HepG2 (cell line): ENCODE measurements at regions not wholly inside any gene's neighbourhood (a gene's known extent, or its start where the extent isn't known, plus 50 kb on each side); places are given as distances from the start of the nearest gene placed in this dataset.
"Not testable (repeated sequence)": the region's sequence is repeated elsewhere in the genome, so short reads cannot be mapped to it uniquely, and the experiment has no call there.

Experiments used
- ATAC-seq: fragments of 200-7000 bp; cut with Tn5 transposase; 3 replicates; pipeline ENCODE4 v1.9.1; 2020; ENCODE audit warnings: mild to moderate bottlenecking, moderate library complexity
- BruUV-seq: library from RNA; stranded (reverse); fragments of 400-500 nt; replicated peaks from 2 replicates; lab custom pipeline; 2021; lab: Mats Ljungman, UMichigan
- CTCF ChIA-PET: fragments of 300-600 bp; formaldehyde crosslinking; extraction: SDS; loops from one replicate; lab custom pipeline; 2021; ENCODE audit warnings: low total read pairs, inconsistent platforms, low intra/inter-chr PET ratio; lab: Yijun Ruan, JAX
- POLR2A ChIA-PET: fragments of 350-600 bp; sonication (Branson Sonifier 250); formaldehyde crosslinking; loops from one replicate; lab custom pipeline; 2020; ENCODE audit warnings: antibody characterized with exemption, inconsistent platforms; lab: Yijun Ruan, JAX
- DNase-seq: peaks from one replicate; pipeline ENCODE4 v3.0.0-alpha.2; 2015; ENCODE audit warnings: low spot score
- FAIRE-seq: peaks from 3 replicates; lab custom pipeline; 2011; peaks lifted over from hg19 to GRCh38; lab: Jason Lieb, UNC
- H2AFZ ChIP-seq: one replicate; pipeline ENCODE4 v1.6.1; 2011; ENCODE audit warnings: low read length, inconsistent platforms
- H3K27ac ChIP-seq: fragments of 300-600 bp; 3 replicates; pipeline ENCODE4 v1.8.0; 2011; ENCODE audit warnings: mixed run types, mild to moderate bottlenecking, mixed read lengths, low read length, inconsistent platforms; ENCODE audit not compliant: insufficient read depth; ENCODE audit errors: extremely low read length
- H3K27me3 ChIP-seq, 2 experiments: fragments of 200-600 bp in 1 of 2; 2 replicates in 1 of 2; 3 replicates in 1 of 2; pipeline versions ENCODE4 v1.6.0 to v1.8.0; 2011; ENCODE audit warnings: low read length in 2 of 2, mild to moderate bottlenecking in 2 of 2, moderate library complexity in 2 of 2, inconsistent platforms in 1 of 2; ENCODE audit not compliant: insufficient read depth in 2 of 2, control insufficient read depth in 1 of 2
- H3K36me3 ChIP-seq, 2 experiments: fragments of 200-600 bp in 1 of 2; replicated peaks in 1 of 2; 2 replicates in 1 of 2; 3 replicates in 1 of 2; pipeline versions ENCODE4 v1.5.1 to v1.8.0; 2011; ENCODE audit warnings: low read length in 2 of 2, inconsistent platforms in 1 of 2; ENCODE audit not compliant: insufficient read depth in 2 of 2, control insufficient read depth in 1 of 2
- H3K4me1 ChIP-seq: 2 replicates; pipeline ENCODE4 v1.5.1; 2012; ENCODE audit warnings: low read length, inconsistent platforms; ENCODE audit not compliant: insufficient read depth
- H3K4me2 ChIP-seq: 2 replicates; pipeline ENCODE4 v1.6.0; 2011; ENCODE audit warnings: low read depth, low read length, inconsistent platforms
- H3K4me3 ChIP-seq, 3 experiments: fragments of 200-600 bp in 1 of 3; sonication (generic), shearing (Covaris generic) in 1 of 3; replicated peaks in 1 of 3; 2 replicates each; pipeline ENCODE4 v1.5.1; 2011 to 2016; ENCODE audit warnings: low read length in 3 of 3, inconsistent platforms in 2 of 3, low read depth in 2 of 3, mild to moderate bottlenecking in 2 of 3, control low read depth in 1 of 3, mixed read lengths in 1 of 3; ENCODE audit not compliant: insufficient read depth in 1 of 3
- H3K79me2 ChIP-seq: one replicate; pipeline ENCODE4 v1.6.1; 2011; ENCODE audit warnings: low read length, inconsistent platforms; ENCODE audit not compliant: insufficient read depth
- H3K9ac ChIP-seq: 2 replicates; pipeline ENCODE4 v1.6.0; 2011; ENCODE audit warnings: mild to moderate bottlenecking, low read depth, low read length, inconsistent platforms; ENCODE audit not compliant: insufficient read depth
- H3K9me3 ChIP-seq: 2 replicates; pipeline ENCODE4 v1.5.1; 2012; ENCODE audit warnings: mild to moderate bottlenecking, low read length
- H4K20me1 ChIP-seq: 2 replicates; pipeline ENCODE4 v1.6.0; 2011; ENCODE audit warnings: inconsistent platforms, mild to moderate bottlenecking, low read length, moderate library complexity; ENCODE audit not compliant: insufficient read depth
- ZFP36 ChIP-seq: fragments of 150-350 bp; IDR thresholded peaks from 2 replicates; pipeline ENCODE4 v1.6.1; 2018; ENCODE audit warnings: borderline replicate concordance, low read length, low read depth; ENCODE audit not compliant: partially characterized antibody
- ZNF780A ChIP-seq: sonication (generic); formaldehyde crosslinking; IDR thresholded peaks from 2 replicates; pipeline ENCODE4 v1.8.0; 2022; ENCODE audit warnings: mild to moderate bottlenecking, missing genetic modification reagents, moderate library complexity
- WGBS: methylation state at CpG from one replicate; pipeline ENCODE4 v1.1.6; 2017; ENCODE audit warnings: low lambda C conversion rate; 5-methylcytosine and 5-hydroxymethylcytosine counted together
- in situ Hi-C: cut with HindIII; loops from 2 replicates; pipeline ENCODE4 v1.10.0; 2017; ENCODE audit warnings: low pct_unique_long_range_greater_than_20kb; ENCODE audit not compliant: extremely low pct_ligation_motif_present
- intact Hi-C: fragments of 100-400 bp; cut with micrococcal nuclease; formaldehyde crosslinking; loops from one replicate; pipeline ENCODE4 v1.10.0; 2022; ENCODE audit not compliant: unreplicated experiment

DNA sequence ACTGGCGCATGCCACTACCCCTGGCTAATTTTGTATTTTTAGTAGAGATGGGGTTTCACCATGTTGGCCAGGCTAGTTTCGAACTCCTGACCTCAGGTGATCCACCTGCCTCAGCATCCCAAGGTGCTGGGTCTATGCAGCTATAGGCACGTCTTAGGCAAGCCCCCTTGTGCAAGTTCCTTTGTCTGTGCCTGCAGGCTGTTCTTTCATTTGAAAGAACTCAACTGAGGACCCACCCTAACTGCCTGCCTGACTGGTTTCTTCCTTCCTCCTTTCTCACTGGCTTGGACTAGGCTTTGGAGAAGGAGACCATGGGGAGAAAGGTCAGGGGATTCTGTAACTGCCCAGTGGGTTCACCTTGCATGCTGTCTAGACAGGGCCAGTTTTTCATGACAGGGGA is 361.0 kb downstream of the TYW1 start:
- CTCF ChIA-PET, intact Hi-C loops, ATAC-seq, H3K27me3 ChIP-seq, H3K27ac ChIP-seq, BruUV-seq, H4K20me1 ChIP-seq, H3K4me3 ChIP-seq, H3K9me3 ChIP-seq, H2AFZ ChIP-seq, H3K36me3 ChIP-seq, in situ Hi-C loops, FAIRE-seq, H3K4me1 ChIP-seq, POLR2A ChIA-PET, H3K79me2 ChIP-seq, H3K4me2 ChIP-seq, H3K9ac ChIP-seq, DNase-seq: not testable (repeated sequence)
- TF ChIP-seq ZNF780A (CRISPR knock-in tag): peak; percentile 99
- TF ChIP-seq ZFP36: peak; percentile 76
- WGBS: 70% methylated on average over 3 of the region's 3 CpGs

DNA sequence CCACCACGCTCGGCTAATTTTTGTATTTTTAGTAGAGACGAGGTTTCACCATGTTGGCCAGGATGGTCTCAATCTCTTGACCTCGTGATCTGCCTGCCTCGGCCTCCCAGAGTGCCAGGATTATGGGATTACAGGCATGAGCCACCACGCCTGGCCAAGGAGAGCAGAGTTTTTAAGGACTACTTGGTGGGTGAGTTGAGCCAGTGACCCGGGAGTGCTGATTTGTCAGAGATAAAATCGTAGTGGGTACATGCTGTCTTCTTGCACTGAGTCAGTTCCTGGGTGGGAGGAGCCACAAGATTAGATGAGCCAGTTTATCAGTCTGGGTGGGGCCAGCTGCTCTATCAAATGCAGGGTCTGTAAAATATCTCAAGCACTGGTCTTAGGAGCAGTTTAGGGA is 361.7 kb downstream of the TYW1 start:
- H3K27me3 ChIP-seq, POLR2A ChIA-PET, H3K4me3 ChIP-seq, H3K79me2 ChIP-seq, BruUV-seq, H3K9ac ChIP-seq, H3K9me3 ChIP-seq, ATAC-seq, H3K36me3 ChIP-seq, H3K27ac ChIP-seq, FAIRE-seq, H3K4me1 ChIP-seq, H4K20me1 ChIP-seq, CTCF ChIA-PET, intact Hi-C loops, in situ Hi-C loops, H2AFZ ChIP-seq, H3K4me2 ChIP-seq, DNase-seq: not testable (repeated sequence)
- WGBS: 56% methylated on average over 8 of the region's 8 CpGs

DNA sequence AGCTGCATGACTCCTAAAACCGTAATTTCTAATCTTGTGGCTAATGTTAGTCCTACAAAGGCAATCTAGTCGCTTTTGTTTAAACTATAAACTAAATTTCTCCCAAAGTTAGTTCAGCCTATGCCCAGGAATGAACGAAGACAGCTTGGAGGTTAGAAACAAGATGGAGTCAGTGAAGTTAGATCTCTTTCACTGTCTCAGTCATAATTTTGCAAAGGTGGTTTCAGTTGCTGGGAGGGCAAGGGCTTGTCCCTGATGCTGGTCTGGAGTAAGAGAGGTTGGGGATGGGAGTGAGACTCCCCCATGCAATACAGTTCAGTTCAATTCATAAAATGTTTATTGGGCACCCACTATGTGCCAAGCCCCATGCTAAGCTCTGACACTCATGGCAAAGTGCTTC is 362.1 kb downstream of the TYW1 start:
- H3K79me2 ChIP-seq, H3K9ac ChIP-seq, H3K9me3 ChIP-seq, H3K4me3 ChIP-seq, DNase-seq, POLR2A ChIA-PET, H4K20me1 ChIP-seq, BruUV-seq, H3K4me2 ChIP-seq, CTCF ChIA-PET, H2AFZ ChIP-seq, H3K4me1 ChIP-seq, H3K27ac ChIP-seq, ATAC-seq, H3K36me3 ChIP-seq, in situ Hi-C loops, FAIRE-seq, H3K27me3 ChIP-seq, intact Hi-C loops: not testable (repeated sequence)
- 31% methylated on average over 3 of the region's 3 CpGs for WGBS
